Astrocyte (in vitro differentiated cells and primary cell): ENCODE measurements at regions not wholly inside any gene's neighbourhood (a gene's known extent, or its start where the extent isn't known, plus 50 kb on each side); places are given as distances from the start of the nearest gene placed in this dataset.

Experiments used
- DNase-seq: peaks from one replicate; pipeline ENCODE4 v3.0.0-alpha.2; 2010; ENCODE audit warnings: low read depth
- FAIRE-seq: peaks from 2 replicates; lab custom pipeline; 2011; peaks lifted over from hg19 to GRCh38; lab: Jason Lieb, UNC
- H2AFZ ChIP-seq: 2 replicates; pipeline ENCODE4 v1.6.0; 2012; ENCODE audit warnings: low read depth, low read length, inconsistent platforms
- H3K27ac ChIP-seq: 2 replicates; pipeline ENCODE4 v1.5.1; 2011; ENCODE audit warnings: low read depth, low read length, inconsistent platforms
- H3K27me3 ChIP-seq: 2 replicates; pipeline ENCODE4 v1.6.0; 2011; ENCODE audit warnings: low read length, inconsistent platforms; ENCODE audit not compliant: insufficient read depth
- H3K36me3 ChIP-seq: 2 replicates; pipeline ENCODE4 v1.5.1; 2011; ENCODE audit warnings: low read length, inconsistent platforms; ENCODE audit not compliant: insufficient read depth
- H3K4me1 ChIP-seq: 2 replicates; pipeline ENCODE4 v1.5.1; 2011; ENCODE audit warnings: low read length, inconsistent platforms; ENCODE audit not compliant: insufficient read depth
- H3K4me2 ChIP-seq: 2 replicates; pipeline ENCODE4 v1.6.0; 2012; ENCODE audit warnings: low read length, inconsistent platforms
- H3K4me3 ChIP-seq: 2 replicates; pipeline ENCODE4 v1.5.1; 2011; ENCODE audit warnings: low read depth, mild to moderate bottlenecking, low read length, inconsistent platforms; ENCODE audit not compliant: insufficient read depth
- H3K79me2 ChIP-seq: 2 replicates; pipeline ENCODE4 v1.6.0; 2012; ENCODE audit warnings: mild to moderate bottlenecking, low read length, inconsistent platforms; ENCODE audit not compliant: insufficient read depth
- H3K9ac ChIP-seq: 2 replicates; pipeline ENCODE4 v1.6.0; 2012; ENCODE audit warnings: mild to moderate bottlenecking, low read length, inconsistent platforms
- H3K9me3 ChIP-seq: 2 replicates; pipeline ENCODE4 v1.5.1; 2012; ENCODE audit warnings: low read depth, mild to moderate bottlenecking, low read length, inconsistent platforms; ENCODE audit not compliant: insufficient read depth
- H4K20me1 ChIP-seq: 2 replicates; pipeline ENCODE4 v1.6.0; 2012; ENCODE audit warnings: low read length, inconsistent platforms; ENCODE audit not compliant: insufficient read depth
- H3K27ac Mint-ChIP-seq: one replicate; pipeline ENCODE4 v1.8.0; 2021; ENCODE audit warnings: mild to moderate bottlenecking, mixed read lengths; ENCODE audit not compliant: unreplicated experiment
- H3K27me3 Mint-ChIP-seq: one replicate; pipeline ENCODE4 v1.8.0; 2021; ENCODE audit warnings: low read depth, mixed read lengths; ENCODE audit not compliant: unreplicated experiment
- H3K36me3 Mint-ChIP-seq: one replicate; pipeline ENCODE4 v1.8.0; 2021; ENCODE audit warnings: low read depth, mixed read lengths; ENCODE audit not compliant: unreplicated experiment
- H3K4me1 Mint-ChIP-seq: one replicate; pipeline ENCODE4 v1.8.0; 2021; ENCODE audit warnings: low read depth, mixed read lengths; ENCODE audit not compliant: unreplicated experiment
- H3K4me3 Mint-ChIP-seq: one replicate; pipeline ENCODE4 v1.8.0; 2021; ENCODE audit warnings: mild to moderate bottlenecking, moderate library complexity, mixed read lengths; ENCODE audit not compliant: unreplicated experiment
- H3K9me3 Mint-ChIP-seq: one replicate; pipeline ENCODE4 v1.8.0; 2021; ENCODE audit warnings: mild to moderate bottlenecking, mixed read lengths; ENCODE audit not compliant: unreplicated experiment
- EZH2 ChIP-seq: IDR thresholded peaks from 2 replicates; pipeline ENCODE4 v1.6.1; 2012; ENCODE audit warnings: mild to moderate bottlenecking, low read length, inconsistent platforms; ENCODE audit not compliant: insufficient read depth
- TF ChIP-seq, protein P1 (sequence below): IDR thresholded peaks from 2 replicates; pipeline ENCODE4 v1.5.1; 2011; ENCODE audit warnings: low read depth, mild to moderate bottlenecking, inconsistent platforms, low read length, moderate library complexity; ENCODE audit not compliant: insufficient read depth

- H3K27me3 Mint-ChIP-seq = peaks cover 8% of the 10 kb centered on the region
- Histone ChIP-seq H3K4me3 (no peak overlapping the region), H2AFZ (no peak overlapping the region), H4K20me1 (no peaks in the 10 kb centered on the region), H3K27ac (no peak overlapping the region), H3K4me1 (no peaks in the 10 kb centered on the region), H3K9ac (no peak overlapping the region), H3K4me2 (no peak overlapping the region), H3K9me3 (no peaks in the 10 kb centered on the region), H3K27me3 (no peaks in the 10 kb centered on the region), H3K36me3 (no peaks in the 10 kb centered on the region), H3K79me2 (no peaks in the 10 kb centered on the region)
- H3K4me1 Mint-ChIP-seq = peaks cover 1% of the 10 kb centered on the region
- no peak for DNase-seq
- H3K36me3 Mint-ChIP-seq = no peaks in the 10 kb centered on the region
- no peak for TF ChIP-seq EZH2
- TF ChIP-seq, protein P1, sequence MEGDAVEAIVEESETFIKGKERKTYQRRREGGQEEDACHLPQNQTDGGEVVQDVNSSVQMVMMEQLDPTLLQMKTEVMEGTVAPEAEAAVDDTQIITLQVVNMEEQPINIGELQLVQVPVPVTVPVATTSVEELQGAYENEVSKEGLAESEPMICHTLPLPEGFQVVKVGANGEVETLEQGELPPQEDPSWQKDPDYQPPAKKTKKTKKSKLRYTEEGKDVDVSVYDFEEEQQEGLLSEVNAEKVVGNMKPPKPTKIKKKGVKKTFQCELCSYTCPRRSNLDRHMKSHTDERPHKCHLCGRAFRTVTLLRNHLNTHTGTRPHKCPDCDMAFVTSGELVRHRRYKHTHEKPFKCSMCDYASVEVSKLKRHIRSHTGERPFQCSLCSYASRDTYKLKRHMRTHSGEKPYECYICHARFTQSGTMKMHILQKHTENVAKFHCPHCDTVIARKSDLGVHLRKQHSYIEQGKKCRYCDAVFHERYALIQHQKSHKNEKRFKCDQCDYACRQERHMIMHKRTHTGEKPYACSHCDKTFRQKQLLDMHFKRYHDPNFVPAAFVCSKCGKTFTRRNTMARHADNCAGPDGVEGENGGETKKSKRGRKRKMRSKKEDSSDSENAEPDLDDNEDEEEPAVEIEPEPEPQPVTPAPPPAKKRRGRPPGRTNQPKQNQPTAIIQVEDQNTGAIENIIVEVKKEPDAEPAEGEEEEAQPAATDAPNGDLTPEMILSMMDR = no peak
- no peaks in the 10 kb centered on the region for H3K9me3 Mint-ChIP-seq
- H3K4me3 Mint-ChIP-seq = no peak overlapping the region
- FAIRE-seq = no peak
- no peak overlapping the region for H3K27ac Mint-ChIP-seq
Observed at GRCh38 chr5:158369241-158369640, 510.3 kb upstream of the CLINT1 start.

- TF ChIP-seq EZH2 = no peak
- TF ChIP-seq, protein P1 = no peak
Observed at GRCh38 chr5:158368686-158369085, 509.7 kb upstream of the CLINT1 start.

GRCh38 chr5:158364367-158364766, 505.4 kb upstream of the CLINT1 start:
- Histone ChIP-seq H3K79me2 (no peaks in the 10 kb centered on the region), H3K36me3 (no peaks in the 10 kb centered on the region), H3K27me3 (no peaks in the 10 kb centered on the region), H3K4me2 (no peak overlapping the region), H2AFZ (no peak overlapping the region), H3K4me1 (no peaks in the 10 kb centered on the region), H3K27ac (no peak overlapping the region), H3K9ac (no peak overlapping the region), H3K9me3 (no peaks in the 10 kb centered on the region), H3K4me3 (no peak overlapping the region), H4K20me1 (no peaks in the 10 kb centered on the region)
- Mint-ChIP-seq H3K27me3 (peaks cover 4% of the 10 kb centered on the region), H3K36me3 (no peaks in the 10 kb centered on the region), H3K27ac (no peak overlapping the region), H3K9me3 (no peaks in the 10 kb centered on the region), H3K4me1 (peaks cover 1% of the 10 kb centered on the region), H3K4me3 (no peak overlapping the region)
- TF ChIP-seq, protein P1 = no peak
- no peak for TF ChIP-seq EZH2
- DNase-seq (no peak), FAIRE-seq (no peak)

More at GRCh38 chr5:158368686-158369085, 509.7 kb upstream of the CLINT1 start:
- DNase-seq = no peak
- Mint-ChIP-seq H3K27ac (no peak overlapping the region), H3K36me3 (no peaks in the 10 kb centered on the region), H3K9me3 (no peaks in the 10 kb centered on the region), H3K4me3 (no peak overlapping the region), H3K27me3 (peaks cover 8% of the 10 kb centered on the region), H3K4me1 (peaks cover 1% of the 10 kb centered on the region)
- Histone ChIP-seq H3K9me3 (no peaks in the 10 kb centered on the region), H3K4me1 (no peaks in the 10 kb centered on the region), H3K27ac (no peak overlapping the region), H2AFZ (no peak overlapping the region), H3K79me2 (no peaks in the 10 kb centered on the region), H3K4me2 (no peak overlapping the region), H4K20me1 (no peaks in the 10 kb centered on the region), H3K27me3 (no peaks in the 10 kb centered on the region), H3K9ac (no peak overlapping the region), H3K36me3 (no peaks in the 10 kb centered on the region), H3K4me3 (no peak overlapping the region)
- no peak for FAIRE-seq
